Mesenchymal stem cell (in vitro differentiated cells and primary cell): ENCODE measurements at regions not wholly inside any gene's neighbourhood (a gene's known extent, or its start where the extent isn't known, plus 50 kb on each side); places are given as distances from the start of the nearest gene placed in this dataset.
A peak's percentile ranks its signal among the peaks of the same experiment; 100 is the strongest.

ENCODE experiments used
- DNase-seq: peaks from one replicate; pipeline ENCODE4 v3.0.0-alpha.2; 2013
- H2AFZ ChIP-seq: one replicate; pipeline ENCODE4 v1.6.1; 2013; ENCODE audit warnings: low read depth, mild to moderate bottlenecking, control low read depth, inconsistent platforms, low read length, moderate library complexity
- H2AK5ac ChIP-seq: 2 replicates; pipeline ENCODE4 v1.6.1; 2013; ENCODE audit warnings: low read length, moderate library complexity, mild to moderate bottlenecking, inconsistent platforms; ENCODE audit not compliant: severe bottlenecking
- H2BK120ac ChIP-seq: one replicate; pipeline ENCODE4 v1.6.1; 2013; ENCODE audit warnings: low read depth, mild to moderate bottlenecking, inconsistent platforms, low read length, moderate library complexity
- H2BK12ac ChIP-seq, 2 experiments: one replicate each; pipeline ENCODE4 v1.6.1; 2013; ENCODE audit warnings: inconsistent platforms in 2 of 2, low read length in 2 of 2, mild to moderate bottlenecking in 2 of 2, moderate library complexity in 2 of 2, control low read depth in 1 of 2
- H2BK15ac ChIP-seq: one replicate; pipeline ENCODE4 v1.6.1; 2013; ENCODE audit warnings: mild to moderate bottlenecking, low read depth, inconsistent platforms; ENCODE audit not compliant: poor library complexity, severe bottlenecking
- H2BK5ac ChIP-seq: 2 replicates; pipeline ENCODE4 v1.6.1; 2013; ENCODE audit warnings: low read depth, mild to moderate bottlenecking, low read length, control low read depth, inconsistent platforms; ENCODE audit not compliant: poor library complexity, severe bottlenecking
- H3K14ac ChIP-seq, 2 experiments: one replicate each; pipeline ENCODE4 v1.6.1; 2013; ENCODE audit warnings: inconsistent platforms in 2 of 2, low read length in 2 of 2, control low read depth in 1 of 2, mild to moderate bottlenecking in 1 of 2, moderate library complexity in 1 of 2
- H3K18ac ChIP-seq, 2 experiments: one replicate each; pipeline ENCODE4 v1.6.1; 2013; ENCODE audit warnings: inconsistent platforms in 2 of 2, low read length in 2 of 2, control low read depth in 1 of 2, low read depth in 1 of 2, mild to moderate bottlenecking in 1 of 2
- H3K23ac ChIP-seq, 2 experiments: one replicate each; pipeline ENCODE4 v1.6.1; 2013; ENCODE audit warnings: inconsistent platforms in 2 of 2, low read length in 2 of 2, mild to moderate bottlenecking in 2 of 2, moderate library complexity in 2 of 2, control low read depth in 1 of 2
- H3K27ac ChIP-seq: 2 replicates; pipeline ENCODE4 v1.5.1; 2013; ENCODE audit warnings: mild to moderate bottlenecking, moderate library complexity, low read length, control low read depth, inconsistent platforms; ENCODE audit not compliant: poor library complexity, severe bottlenecking
- H3K27me3 ChIP-seq, 2 experiments: 2 replicates each; pipeline versions ENCODE4 v1.6.1 to v1.7.0; 2013; ENCODE audit warnings: low read length in 2 of 2, mild to moderate bottlenecking in 2 of 2, moderate library complexity in 2 of 2, control low read depth in 1 of 2, inconsistent platforms in 1 of 2; ENCODE audit not compliant: control insufficient read depth in 1 of 2, insufficient read depth in 1 of 2
- H3K36me3 ChIP-seq, 2 experiments: 2 replicates each; pipeline versions ENCODE4 v1.6.1 to v1.7.0; 2013; ENCODE audit warnings: low read length in 2 of 2, control low read depth in 1 of 2, inconsistent platforms in 1 of 2, low read depth in 1 of 2, mild to moderate bottlenecking in 1 of 2; ENCODE audit not compliant: insufficient read depth in 2 of 2, control insufficient read depth in 1 of 2
- H3K4ac ChIP-seq, 2 experiments: one replicate each; pipeline ENCODE4 v1.6.1; 2013; ENCODE audit warnings: inconsistent platforms in 2 of 2, low read length in 2 of 2, mild to moderate bottlenecking in 2 of 2, moderate library complexity in 2 of 2, control low read depth in 1 of 2, low read depth in 1 of 2
- H3K4me1 ChIP-seq: 2 replicates; pipeline ENCODE4 v1.6.1; 2013; ENCODE audit warnings: low read depth, low read length, control low read depth; ENCODE audit not compliant: control insufficient read depth, insufficient read depth
- H3K4me2 ChIP-seq: 2 replicates; pipeline ENCODE4 v1.6.1; 2013; ENCODE audit warnings: low read length, mild to moderate bottlenecking, inconsistent platforms; ENCODE audit not compliant: poor library complexity, severe bottlenecking
- H3K4me3 ChIP-seq, 2 experiments: 2 replicates each; pipeline versions ENCODE4 v1.5.1 to v1.7.0; 2013; ENCODE audit warnings: low read length in 2 of 2, mild to moderate bottlenecking in 2 of 2, control low read depth in 1 of 2, low read depth in 1 of 2; ENCODE audit not compliant: insufficient read depth in 1 of 2
- H3K79me1 ChIP-seq: replicated peaks from 2 replicates; pipeline ENCODE4 v1.6.1; 2013; ENCODE audit warnings: mild to moderate bottlenecking, control low read depth, low read length, inconsistent platforms; ENCODE audit not compliant: poor library complexity, severe bottlenecking
- H3K9ac ChIP-seq: 2 replicates; pipeline ENCODE4 v1.7.0; 2013; ENCODE audit warnings: mild to moderate bottlenecking, low read length, moderate library complexity
- H3K9me3 ChIP-seq: 2 replicates; pipeline ENCODE4 v1.7.0; 2013; ENCODE audit warnings: mild to moderate bottlenecking, low read length; ENCODE audit not compliant: control insufficient read depth
- H4K8ac ChIP-seq: one replicate; pipeline ENCODE4 v1.6.1; 2013; ENCODE audit warnings: inconsistent platforms, mild to moderate bottlenecking, low read length, moderate library complexity
- H4K91ac ChIP-seq: one replicate; pipeline ENCODE4 v1.6.1; 2013; ENCODE audit warnings: mild to moderate bottlenecking, low read length, inconsistent platforms
- WGBS: methylation state at CpG from one replicate; pipeline ENCODE4 v1.1.7; 2013; ENCODE audit warnings: mixed read lengths; 5-methylcytosine and 5-hydroxymethylcytosine counted together

DNA sequence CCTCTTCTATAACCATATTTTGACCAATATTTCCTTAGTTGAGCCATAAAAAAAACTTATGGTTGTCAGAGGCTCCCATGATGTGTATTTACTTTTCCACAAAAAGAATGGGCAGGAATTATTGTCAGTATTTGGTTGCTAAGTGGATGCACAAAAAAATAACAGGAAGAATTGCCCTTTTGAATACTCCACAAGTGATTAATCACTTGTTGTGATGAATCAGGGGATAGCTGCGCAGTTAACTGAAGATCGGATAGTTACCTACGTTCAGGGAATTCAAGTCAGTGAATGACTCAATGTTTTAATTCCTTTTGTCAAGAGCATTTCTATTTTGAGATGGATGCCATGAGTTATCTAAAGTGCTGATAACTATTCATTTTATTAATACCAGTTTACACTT is 785.2 kb upstream of the B3GALT2 start:
- peak; percentile 46 for DNase-seq
- Histone ChIP-seq H2BK5ac (no peak overlapping the region), H3K4ac (no peak overlapping the region), H3K4me3 (no peak overlapping the region), H4K8ac (no peak overlapping the region), H2AK5ac (no peak overlapping the region), H3K36me3 (no peaks in the 10 kb centered on the region), H3K4me1 (no peaks in the 10 kb centered on the region), H2BK15ac (no peak overlapping the region), H3K79me1 (no peaks in the 10 kb centered on the region), H3K14ac (no peak overlapping the region), H3K4me2 (no peak overlapping the region), H3K27me3 (no peaks in the 10 kb centered on the region), H3K27ac (no peak overlapping the region), H4K91ac (no peak overlapping the region), H3K9me3 (peaks cover 6% of the 10 kb centered on the region), H2AFZ (no peak overlapping the region), H3K23ac (no peak overlapping the region), H2BK120ac (no peak overlapping the region), H2BK12ac (no peak overlapping the region), H3K9ac (no peak overlapping the region), H3K18ac (no peak overlapping the region)
- 57% methylated on average over 3 of the region's 3 CpGs for WGBS

DNA sequence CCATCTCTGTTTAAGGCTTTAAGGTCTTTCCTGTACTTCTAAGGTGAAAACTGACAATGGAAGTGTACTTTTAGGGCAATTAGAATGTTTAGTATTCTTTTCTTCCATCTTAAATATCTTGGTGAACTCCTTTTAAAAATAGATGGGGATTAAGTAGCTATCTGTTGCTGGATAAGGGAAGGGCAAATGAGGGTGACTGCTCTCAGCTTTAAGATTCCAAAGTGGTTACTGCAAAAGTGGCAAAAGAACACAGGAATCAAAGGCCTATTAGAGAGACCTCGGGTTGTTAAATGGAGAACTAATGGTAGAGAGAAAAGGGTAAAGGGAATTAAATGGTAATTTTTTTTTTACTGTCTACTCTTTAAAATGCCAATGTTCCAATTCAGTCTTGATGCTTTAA is 774.1 kb upstream of the B3GALT2 start:
- Histone ChIP-seq H3K23ac (no peak overlapping the region), H3K14ac (no peak overlapping the region), H2AK5ac (no peak overlapping the region), H2BK5ac (no peak overlapping the region), H3K4me3 (no peak overlapping the region), H4K91ac (no peak overlapping the region), H4K8ac (no peak overlapping the region), H3K27ac (no peak overlapping the region), H3K79me1 (no peaks in the 10 kb centered on the region), H2BK120ac (no peak overlapping the region), H3K27me3 (no peaks in the 10 kb centered on the region), H3K4ac (no peak overlapping the region), H3K36me3 (no peaks in the 10 kb centered on the region), H3K4me1 (no peaks in the 10 kb centered on the region), H2AFZ (no peak overlapping the region), H2BK12ac (no peak overlapping the region), H3K18ac (no peak overlapping the region), H3K4me2 (no peak overlapping the region), H2BK15ac (no peak overlapping the region), H3K9me3 (peaks cover 13% of the 10 kb centered on the region), H3K9ac (no peak overlapping the region)
- WGBS, result 58% methylated on average over 1 of the region's 1 CpG
- no peak for DNase-seq

DNA sequence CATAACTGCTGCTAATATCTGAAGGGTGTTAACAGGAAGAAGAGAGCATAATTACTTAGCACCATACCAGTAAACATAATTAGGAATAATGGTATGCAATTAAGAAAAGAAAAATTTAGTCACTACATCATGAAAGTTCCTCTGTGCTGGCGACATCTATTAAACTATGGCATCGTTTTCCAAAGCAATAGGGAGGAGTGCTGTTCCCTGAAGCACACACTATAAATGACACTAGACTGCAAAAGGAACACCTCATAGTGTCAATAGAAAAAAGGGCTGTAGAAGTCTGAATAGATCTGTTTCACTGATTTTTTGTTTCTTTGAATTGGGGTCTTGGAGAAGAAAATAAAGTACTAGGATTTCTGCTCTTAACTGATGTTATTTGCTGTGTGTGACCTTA is 773.6 kb upstream of the B3GALT2 start:
- no peak overlapping the region for H3K18ac ChIP-seq
- no peaks in the 10 kb centered on the region for H3K36me3 ChIP-seq
- no peak overlapping the region for H3K14ac ChIP-seq
- no peaks in the 10 kb centered on the region for H3K79me1 ChIP-seq
- H3K9ac ChIP-seq, result no peak overlapping the region
- H4K8ac ChIP-seq, result no peak overlapping the region
- H2BK120ac ChIP-seq, result no peak overlapping the region
- no peaks in the 10 kb centered on the region for H3K4me1 ChIP-seq
- H2BK15ac ChIP-seq, result no peak overlapping the region
- H2AK5ac ChIP-seq, result no peak overlapping the region
- H3K4me2 ChIP-seq, result no peak overlapping the region
- H2AFZ ChIP-seq, result no peak overlapping the region
- H3K27me3 ChIP-seq, result no peaks in the 10 kb centered on the region
- H3K23ac ChIP-seq, result no peak overlapping the region
- H4K91ac ChIP-seq, result no peak overlapping the region
- H2BK5ac ChIP-seq, result no peak overlapping the region
- H3K4ac ChIP-seq, result no peak overlapping the region
- H2BK12ac ChIP-seq, result no peak overlapping the region
- H3K9me3 ChIP-seq, result peaks cover 12% of the 10 kb centered on the region
- H3K27ac ChIP-seq, result no peak overlapping the region
- no peak overlapping the region for H3K4me3 ChIP-seq
- DNase-seq, result no peak
- no CpG with 5 or more reads among the region's 2 CpGs for WGBS

DNA sequence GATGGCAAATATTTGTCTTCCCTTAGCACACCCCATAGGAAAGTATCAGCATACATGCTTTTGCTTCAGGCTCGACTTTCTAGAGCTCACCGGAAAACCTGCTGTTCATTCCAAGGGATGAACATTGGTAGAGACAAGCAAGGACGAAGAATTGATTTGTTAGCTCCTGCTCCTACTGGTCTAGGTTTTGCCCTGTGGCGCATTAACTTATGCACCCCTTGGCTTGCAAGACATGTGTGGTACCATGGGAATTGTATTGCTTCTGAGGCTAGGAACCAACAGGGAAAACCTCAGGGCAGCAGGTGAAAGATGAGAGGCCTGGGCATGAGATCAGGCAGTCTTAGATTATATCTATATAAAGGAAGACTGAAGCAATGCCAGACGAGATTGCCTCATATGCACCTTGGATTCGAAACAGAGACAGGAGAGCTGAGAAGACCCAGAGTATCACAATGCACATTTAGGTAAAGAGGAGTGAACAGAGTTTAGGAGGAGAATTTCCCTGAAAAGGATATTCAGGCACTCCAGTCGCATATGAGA is 771.2 kb upstream of the B3GALT2 start:
- Histone ChIP-seq H3K14ac (no peak overlapping the region), H3K79me1 (no peaks in the 10 kb centered on the region), H3K4me2 (no peak overlapping the region), H3K18ac (no peak overlapping the region), H2AK5ac (no peak overlapping the region), H3K4ac (no peak overlapping the region), H3K36me3 (no peaks in the 10 kb centered on the region), H2AFZ (no peak overlapping the region), H2BK5ac (no peak overlapping the region), H4K8ac (no peak overlapping the region), H2BK120ac (no peak overlapping the region), H3K4me1 (no peaks in the 10 kb centered on the region), H2BK12ac (no peak overlapping the region), H3K9ac (no peak overlapping the region), H3K23ac (no peak overlapping the region), H3K9me3 (peaks cover 11% of the 10 kb centered on the region), H3K4me3 (no peak overlapping the region), H2BK15ac (no peak overlapping the region), H4K91ac (no peak overlapping the region), H3K27ac (no peak overlapping the region), H3K27me3 (no peaks in the 10 kb centered on the region)
- WGBS, result 78% methylated on average over 5 of the region's 7 CpGs
- no peak for DNase-seq
